Activated CD4-positive, alpha-beta memory T cell treated with anti-CD3 and anti-CD28 coated beads, Interleukin-2, amount 10 ng/mL, durations not matched to agents 7 days and 5 days (primary cell): ENCODE measurements at regions not wholly inside any gene's neighbourhood (a gene's known extent, or its start where the extent isn't known, plus 50 kb on each side); places are given as distances from the start of the nearest gene placed in this dataset.

ENCODE experiments used
- CTCF ChIA-PET: fragments of 350-600 bp; sonication (Branson Sonifier 250); formaldehyde crosslinking; loops from one replicate; lab custom pipeline; 2021; ENCODE audit warnings: antibody characterized with exemption, inconsistent platforms; lab: Charles Lee
- POLR2A ChIA-PET: fragments of 350-600 bp; sonication (Branson Sonifier 250); formaldehyde crosslinking; loops from one replicate; lab custom pipeline; 2021; ENCODE audit warnings: antibody characterized with exemption; lab: Charles Lee
- DNase-seq: peaks from one replicate; pipeline ENCODE4 v3.0.0-alpha.2; 2020
- H3K27ac Mint-ChIP-seq: one replicate; pipeline ENCODE4 v1.8.0; 2021; ENCODE audit warnings: mild to moderate bottlenecking, mixed read lengths
- H3K27me3 Mint-ChIP-seq: one replicate; pipeline ENCODE4 v1.8.0; 2021; ENCODE audit warnings: mixed read lengths
- H3K36me3 Mint-ChIP-seq: one replicate; pipeline ENCODE4 v1.8.0; 2021; ENCODE audit warnings: low read depth, mixed read lengths
- H3K4me1 Mint-ChIP-seq: one replicate; pipeline ENCODE4 v1.8.0; 2021; ENCODE audit warnings: mixed read lengths
- H3K4me3 Mint-ChIP-seq: one replicate; pipeline ENCODE4 v1.8.0; 2021; ENCODE audit warnings: mild to moderate bottlenecking, mixed read lengths
- H3K9me3 Mint-ChIP-seq: one replicate; pipeline ENCODE4 v1.8.0; 2021; ENCODE audit warnings: mixed read lengths

GRCh38 chr1:232109391-232109790 is 482.8 kb downstream of the DISC1 start:
- DNase-seq = no peak
- no peaks in the 10 kb centered on the region for H3K36me3 Mint-ChIP-seq

GRCh38 chr1:232108598-232108997 is 482.0 kb downstream of the DISC1 start:
- no peak overlapping the region for H3K27ac Mint-ChIP-seq
- ChIA-PET POLR2A (no interaction called here), CTCF (no interaction called here)
- peaks cover 11% of the 10 kb centered on the region for H3K27me3 Mint-ChIP-seq
- no peaks in the 10 kb centered on the region for H3K4me1 Mint-ChIP-seq
- H3K4me3 Mint-ChIP-seq = no peak overlapping the region
- no peaks in the 10 kb centered on the region for H3K36me3 Mint-ChIP-seq
- no peak for DNase-seq
- H3K9me3 Mint-ChIP-seq = no peaks in the 10 kb centered on the region

More at GRCh38 chr1:232109391-232109790, 482.8 kb downstream of the DISC1 start:
- H3K4me1 Mint-ChIP-seq = no peaks in the 10 kb centered on the region
- ChIA-PET CTCF (no interaction called here), POLR2A (no interaction called here)
- H3K9me3 Mint-ChIP-seq = no peaks in the 10 kb centered on the region
- H3K27ac Mint-ChIP-seq = no peak overlapping the region
- no peak overlapping the region for H3K4me3 Mint-ChIP-seq
- peaks cover 13% of the 10 kb centered on the region for H3K27me3 Mint-ChIP-seq

GRCh38 chr1:232106415-232106814 is 479.8 kb downstream of the DISC1 start:
- Mint-ChIP-seq H3K9me3 (no peaks in the 10 kb centered on the region), H3K36me3 (no peaks in the 10 kb centered on the region), H3K4me1 (no peaks in the 10 kb centered on the region), H3K27me3 (peaks cover 11% of the 10 kb centered on the region), H3K4me3 (no peak overlapping the region), H3K27ac (no peak overlapping the region)
- ChIA-PET POLR2A (no interaction called here), CTCF (no interaction called here)
- no peak for DNase-seq

GRCh38 chr1:232105561-232105960 is 479.0 kb downstream of the DISC1 start:
- DNase-seq = no peak
- Mint-ChIP-seq H3K4me1 (no peaks in the 10 kb centered on the region), H3K9me3 (no peaks in the 10 kb centered on the region), H3K36me3 (no peaks in the 10 kb centered on the region), H3K4me3 (no peak overlapping the region), H3K27me3 (peaks cover 10% of the 10 kb centered on the region), H3K27ac (no peak overlapping the region)
- ChIA-PET CTCF (no interaction called here), POLR2A (no interaction called here)

GRCh38 chr1:232101231-232101630 is 474.6 kb downstream of the DISC1 start:
- no peak overlapping the region for H3K4me3 Mint-ChIP-seq
- H3K9me3 Mint-ChIP-seq = no peaks in the 10 kb centered on the region
- POLR2A ChIA-PET = no interaction called here
- H3K27ac Mint-ChIP-seq = no peak overlapping the region
- no peaks in the 10 kb centered on the region for H3K36me3 Mint-ChIP-seq
- H3K27me3 Mint-ChIP-seq = no peaks in the 10 kb centered on the region
- no peaks in the 10 kb centered on the region for H3K4me1 Mint-ChIP-seq
- no peak for DNase-seq
- CTCF ChIA-PET = no interaction called here

GRCh38 chr1:232096751-232097150 is 470.2 kb downstream of the DISC1 start:
- Mint-ChIP-seq H3K27me3 (no peaks in the 10 kb centered on the region), H3K9me3 (no peaks in the 10 kb centered on the region), H3K4me1 (no peaks in the 10 kb centered on the region), H3K36me3 (no peaks in the 10 kb centered on the region), H3K27ac (no peak overlapping the region), H3K4me3 (no peak overlapping the region)
- ChIA-PET CTCF (no interaction called here), POLR2A (no interaction called here)
- DNase-seq = no peak
